C4-2B (cell line): ENCODE measurements at regions not wholly inside any gene's neighbourhood (a gene's known extent, or its start where the extent isn't known, plus 50 kb on each side); places are given as distances from the start of the nearest gene placed in this dataset.

Source experiments
- H3K27ac ChIP-seq: fragments of 450-650 bp; 2 replicates; pipeline ENCODE4 v1.5.1; 2017
- CTCF ChIP-seq: fragments of 450-650 bp; conservative IDR thresholded peaks from 2 replicates; pipeline ENCODE4 v1.5.1; 2017; ENCODE audit warnings: mild to moderate bottlenecking
- ZFX ChIP-seq: fragments of 450-650 bp; IDR thresholded peaks from 2 replicates; pipeline ENCODE4 v1.6.1; 2017

- H3K27ac ChIP-seq, result no peak overlapping the region
- TF ChIP-seq ZFX (no peak), CTCF (no peak)
These were observed 181.4 kb downstream of the GRB14 start for GRCh38 chr2:164439885-164440284.

- no peak overlapping the region for H3K27ac ChIP-seq
- TF ChIP-seq CTCF (no peak), ZFX (no peak)
These were observed 182.0 kb downstream of the GRB14 start for GRCh38 chr2:164439235-164439634.

GRCh38 chr2:164438490-164439205 is 182.6 kb downstream of the GRB14 start:
- TF ChIP-seq ZFX, result no peak
- TF ChIP-seq CTCF, result no peak
- H3K27ac ChIP-seq, result no peak overlapping the region

GRCh38 chr2:164436131-164436530 is 185.2 kb downstream of the GRB14 start:
- no peak for TF ChIP-seq ZFX
- no peak for TF ChIP-seq CTCF

GRCh38 chr2:164430166-164430783 is 191.0 kb downstream of the GRB14 start:
- TF ChIP-seq ZFX (no peak), CTCF (peak; percentile 84)
- H3K27ac ChIP-seq, result no peak overlapping the region

More at GRCh38 chr2:164436131-164436530, 185.2 kb downstream of the GRB14 start:
- H3K27ac ChIP-seq, result no peak overlapping the region

GRCh38 chr2:164429354-164429753 is 191.9 kb downstream of the GRB14 start:
- no peak for TF ChIP-seq ZFX

GRCh38 chr2:164427111-164427510 is 194.2 kb downstream of the GRB14 start:
- no peak overlapping the region for H3K27ac ChIP-seq
- TF ChIP-seq ZFX (no peak), CTCF (no peak)

More at GRCh38 chr2:164429354-164429753, 191.9 kb downstream of the GRB14 start:
- no peak overlapping the region for H3K27ac ChIP-seq

- no peak overlapping the region for H3K27ac ChIP-seq
- TF ChIP-seq CTCF (no peak), ZFX (no peak)
These were observed 200.5 kb downstream of the GRB14 start for GRCh38 chr2:164420787-164421186.
